WERI-Rb-1 (cell line): ENCODE measurements at regions not wholly inside any gene's neighbourhood (a gene's known extent, or its start where the extent isn't known, plus 50 kb on each side); places are given as distances from the start of the nearest gene placed in this dataset.
A peak's percentile ranks its signal among the peaks of the same experiment; 100 is the strongest.

Experiments
- DNase-seq: peaks from one replicate; pipeline ENCODE4 v3.0.0-alpha.2; 2020
- H3K27ac ChIP-seq: fragments of 250-450 bp; sonication (Bioruptor Pico); 2 replicates; pipeline ENCODE4 v1.5.1; 2020; ENCODE audit warnings: mild to moderate bottlenecking, moderate library complexity
- H3K27me3 ChIP-seq: fragments of 250-450 bp; sonication (Bioruptor Pico); 2 replicates; pipeline ENCODE4 v1.5.1; 2021; ENCODE audit warnings: mild to moderate bottlenecking, low read depth, moderate library complexity; ENCODE audit not compliant: insufficient read depth, severe bottlenecking
- H3K36me3 ChIP-seq: fragments of 250-450 bp; sonication (Bioruptor Pico); 2 replicates; pipeline ENCODE4 v1.5.1; 2020; ENCODE audit warnings: mild to moderate bottlenecking, moderate library complexity
- H3K4me3 ChIP-seq: 2 replicates; pipeline ENCODE4 v1.5.1; 2011; ENCODE audit warnings: low read depth, mild to moderate bottlenecking, control low read depth, low read length
- H3K9me3 ChIP-seq: fragments of 250-450 bp; sonication (Bioruptor Pico); 2 replicates; pipeline ENCODE4 v1.5.1; 2021; ENCODE audit warnings: mild to moderate bottlenecking, moderate library complexity; ENCODE audit not compliant: severe bottlenecking
- CTCF ChIP-seq: IDR thresholded peaks from 2 replicates; pipeline ENCODE4 v1.5.1; 2011; ENCODE audit warnings: low read depth, mild to moderate bottlenecking, control low read depth, inconsistent platforms, low read length

GRCh38 chr2:53535234-53535840 is 232.3 kb upstream of the CHAC2 start:
- no peaks in the 10 kb centered on the region for H3K36me3 ChIP-seq
- no peak overlapping the region for H3K4me3 ChIP-seq
- no peaks in the 10 kb centered on the region for H3K27me3 ChIP-seq
- peaks cover 9% of the 10 kb centered on the region for H3K9me3 ChIP-seq
- no peak for DNase-seq
- TF ChIP-seq CTCF = no peak
- no peak overlapping the region for H3K27ac ChIP-seq

GRCh38 chr2:53530126-53530525 is 237.5 kb upstream of the CHAC2 start:
- H3K27ac ChIP-seq = no peak overlapping the region
- no peak for DNase-seq
- no peak overlapping the region for H3K4me3 ChIP-seq
- no peaks in the 10 kb centered on the region for H3K27me3 ChIP-seq
- H3K9me3 ChIP-seq = peaks cover 13% of the 10 kb centered on the region
- TF ChIP-seq CTCF = no peak
- H3K36me3 ChIP-seq = no peaks in the 10 kb centered on the region

GRCh38 chr2:53527056-53527455 is 240.5 kb upstream of the CHAC2 start:
- no peak for TF ChIP-seq CTCF
- H3K36me3 ChIP-seq = no peaks in the 10 kb centered on the region
- no peak for DNase-seq
- H3K27ac ChIP-seq = no peak overlapping the region
- H3K4me3 ChIP-seq = no peak overlapping the region
- H3K27me3 ChIP-seq = no peaks in the 10 kb centered on the region
- peaks cover 10% of the 10 kb centered on the region for H3K9me3 ChIP-seq

- no peak for DNase-seq
- Histone ChIP-seq H3K9me3 (no peaks in the 10 kb centered on the region), H3K4me3 (no peak overlapping the region), H3K27ac (peak overlapping the region; percentile 18; the same call in 1 of the 2 replicates), H3K36me3 (no peaks in the 10 kb centered on the region), H3K27me3 (no peaks in the 10 kb centered on the region)
- TF ChIP-seq CTCF = no peak
Observed at GRCh38 chr2:53519918-53520841, 247.4 kb upstream of the CHAC2 start.

GRCh38 chr2:53517406-53517805 is 250.2 kb upstream of the CHAC2 start:
- H3K4me3 ChIP-seq = no peak overlapping the region
- DNase-seq = no peak
- no peaks in the 10 kb centered on the region for H3K9me3 ChIP-seq
- no peaks in the 10 kb centered on the region for H3K36me3 ChIP-seq
- H3K27ac ChIP-seq = no peak overlapping the region
- H3K27me3 ChIP-seq = no peaks in the 10 kb centered on the region
- no peak for TF ChIP-seq CTCF
